Gastroesophageal sphincter (tissue), 4 donors: ENCODE measurements at regions not wholly inside any gene's neighbourhood (a gene's known extent, or its start where the extent isn't known, plus 50 kb on each side); places are given as distances from the start of the nearest gene placed in this dataset.

Experiments used
- ATAC-seq: fragments of 150-250 bp; one replicate; pipeline ENCODE4 v1.9.1; 2016; ENCODE audit warnings: mild to moderate bottlenecking, moderate library complexity
- H3K27ac ChIP-seq, 4 donors: fragments of 200-600 bp; sonication (generic) in 3 of 4; 1 replicate in 3 of 4; 2 replicates in 1 of 4; pipeline ENCODE4 v1.5.1; 2016 to 2019
- H3K27me3 ChIP-seq: fragments of 200-600 bp; sonication (generic); one replicate; pipeline ENCODE4 v1.5.1; 2019
- H3K36me3 ChIP-seq, 2 donors: fragments of 200-600 bp; sonication (generic); one replicate each; pipeline ENCODE4 v1.5.1; 2019; ENCODE audit warnings: control low read depth in 1 of 2
- H3K4me1 ChIP-seq, 3 donors: fragments of 200-600 bp; sonication (generic); 1 replicate in 2 of 3; 2 replicates in 1 of 3; pipeline ENCODE4 v1.5.1; 2016 to 2019; ENCODE audit warnings: control low read depth in 2 of 3
- H3K4me3 ChIP-seq, 2 donors: fragments of 200-600 bp; sonication (generic); one replicate each; pipeline ENCODE4 v1.5.1; 2019; ENCODE audit warnings: mild to moderate bottlenecking in 1 of 2, moderate library complexity in 1 of 2
- H3K9me3 ChIP-seq, 3 donors: fragments of 200-600 bp; sonication (generic); one replicate each; pipeline ENCODE4 v1.5.1; 2017 to 2019; ENCODE audit warnings: control low read depth in 2 of 3
- EP300 ChIP-seq: sonication (generic); formaldehyde crosslinking; IDR thresholded peaks from one replicate; pipeline ENCODE4 v1.6.1; 2017; ENCODE audit warnings: antibody characterized with exemption, mild to moderate bottlenecking
- POLR2A ChIP-seq, 2 donors: fragments of 450-650 bp; IDR thresholded peaks; one replicate each; pipeline ENCODE4 v1.6.1; 2017; ENCODE audit warnings: antibody characterized with exemption in 2 of 2, mild to moderate bottlenecking in 2 of 2, moderate library complexity in 1 of 2
- POLR2AphosphoS5 ChIP-seq: sonication (generic); formaldehyde crosslinking; IDR thresholded peaks from one replicate; pipeline ENCODE4 v1.6.1; 2017; ENCODE audit warnings: antibody characterized with exemption
- WGBS, 2 donors: methylation state at CpG; one replicate each; pipeline ENCODE4 v1.1.5; 2018; ENCODE audit warnings: low coverage in 1 of 2; 5-methylcytosine and 5-hydroxymethylcytosine counted together
- TF ChIP-seq, protein P1 (sequence below), 4 experiments: fragments of 200-600 bp in 2 of 4; fragments of 450-650 bp in 2 of 4; sonication (generic) in 1 of 4; IDR thresholded peaks; one replicate each; pipeline ENCODE4 v1.5.1; 2017 to 2019; ENCODE audit warnings: antibody characterized with exemption in 4 of 4, mild to moderate bottlenecking in 2 of 4, moderate library complexity in 2 of 4

GRCh38 chr16:51509336-51509735 is 358.3 kb upstream of the SALL1 start:
- Histone ChIP-seq H3K4me1 (no peaks in the 10 kb centered on the region), H3K27ac (no peak overlapping the region), H3K4me3 (no peak overlapping the region), H3K36me3 (no peaks in the 10 kb centered on the region), H3K9me3 (peaks cover 0 to 5% (median 0%) of the 10 kb centered on the region in 3 donors), H3K27me3 (no peaks in the 10 kb centered on the region)
- TF ChIP-seq, protein P1, sequence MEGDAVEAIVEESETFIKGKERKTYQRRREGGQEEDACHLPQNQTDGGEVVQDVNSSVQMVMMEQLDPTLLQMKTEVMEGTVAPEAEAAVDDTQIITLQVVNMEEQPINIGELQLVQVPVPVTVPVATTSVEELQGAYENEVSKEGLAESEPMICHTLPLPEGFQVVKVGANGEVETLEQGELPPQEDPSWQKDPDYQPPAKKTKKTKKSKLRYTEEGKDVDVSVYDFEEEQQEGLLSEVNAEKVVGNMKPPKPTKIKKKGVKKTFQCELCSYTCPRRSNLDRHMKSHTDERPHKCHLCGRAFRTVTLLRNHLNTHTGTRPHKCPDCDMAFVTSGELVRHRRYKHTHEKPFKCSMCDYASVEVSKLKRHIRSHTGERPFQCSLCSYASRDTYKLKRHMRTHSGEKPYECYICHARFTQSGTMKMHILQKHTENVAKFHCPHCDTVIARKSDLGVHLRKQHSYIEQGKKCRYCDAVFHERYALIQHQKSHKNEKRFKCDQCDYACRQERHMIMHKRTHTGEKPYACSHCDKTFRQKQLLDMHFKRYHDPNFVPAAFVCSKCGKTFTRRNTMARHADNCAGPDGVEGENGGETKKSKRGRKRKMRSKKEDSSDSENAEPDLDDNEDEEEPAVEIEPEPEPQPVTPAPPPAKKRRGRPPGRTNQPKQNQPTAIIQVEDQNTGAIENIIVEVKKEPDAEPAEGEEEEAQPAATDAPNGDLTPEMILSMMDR (IDR thresholded peaks at IDR 0.05), result no peak
- TF ChIP-seq POLR2AphosphoS5, result no peak
- TF ChIP-seq EP300, result no peak
- no peak for TF ChIP-seq POLR2A (IDR thresholded peaks at IDR 0.05)
- WGBS, 2 donors, result 83 to 89% methylated on average over 1 of the region's 1 CpG
- ATAC-seq, result no peak

DNA sequence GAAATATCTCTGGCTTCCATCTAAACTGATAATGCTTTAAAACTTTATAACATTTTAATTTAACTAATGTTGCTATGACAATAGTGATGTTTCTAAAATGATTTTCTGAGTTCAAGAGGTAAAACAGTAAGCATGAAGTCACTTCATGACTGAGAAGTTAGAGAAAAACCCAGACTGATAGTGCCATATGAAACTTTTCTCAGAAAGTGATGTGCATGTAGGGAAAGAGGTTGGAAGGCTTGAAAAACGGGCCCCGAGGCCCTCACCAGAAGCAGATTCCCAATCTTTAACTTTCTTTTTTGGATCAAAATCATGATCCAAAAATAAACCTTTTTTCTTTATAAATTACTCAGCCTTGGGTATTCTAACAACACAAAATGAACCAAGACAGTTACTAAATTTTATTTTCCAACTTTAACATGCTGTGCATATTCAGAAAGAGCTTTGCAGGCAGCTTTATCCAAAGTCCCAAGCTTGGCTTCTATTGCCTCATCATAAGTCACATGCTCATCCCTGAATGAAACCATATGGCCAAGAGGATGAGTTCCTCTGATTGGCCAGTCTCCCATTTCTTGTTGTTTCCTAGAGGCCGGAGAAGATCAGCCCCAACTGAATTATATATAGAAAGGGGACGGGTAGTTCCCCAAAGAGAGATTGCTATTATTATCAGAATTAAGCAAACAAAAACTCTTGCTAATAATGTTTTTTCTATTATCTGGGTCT is 357.6 kb upstream of the SALL1 start:
- no peaks in the 10 kb centered on the region for H3K4me1 ChIP-seq
- no peak overlapping the region for H3K27ac ChIP-seq
- 44 to 66% methylated on average over 2 to 4 of the region's 4 CpGs for WGBS, 2 donors
- ATAC-seq, result no peak
- H3K9me3 ChIP-seq, result peaks cover 0 to 5% (median 0%) of the 10 kb centered on the region in 3 donors
- TF ChIP-seq POLR2A (IDR thresholded peaks at IDR 0.05), result no peak
- TF ChIP-seq, protein P1 (IDR thresholded peaks at IDR 0.05), result no peak
- no peak for TF ChIP-seq EP300
- peak; percentile 19 for TF ChIP-seq POLR2AphosphoS5
- no peak overlapping the region for H3K4me3 ChIP-seq
- no peaks in the 10 kb centered on the region for H3K27me3 ChIP-seq
- H3K36me3 ChIP-seq, result no peaks in the 10 kb centered on the region

DNA sequence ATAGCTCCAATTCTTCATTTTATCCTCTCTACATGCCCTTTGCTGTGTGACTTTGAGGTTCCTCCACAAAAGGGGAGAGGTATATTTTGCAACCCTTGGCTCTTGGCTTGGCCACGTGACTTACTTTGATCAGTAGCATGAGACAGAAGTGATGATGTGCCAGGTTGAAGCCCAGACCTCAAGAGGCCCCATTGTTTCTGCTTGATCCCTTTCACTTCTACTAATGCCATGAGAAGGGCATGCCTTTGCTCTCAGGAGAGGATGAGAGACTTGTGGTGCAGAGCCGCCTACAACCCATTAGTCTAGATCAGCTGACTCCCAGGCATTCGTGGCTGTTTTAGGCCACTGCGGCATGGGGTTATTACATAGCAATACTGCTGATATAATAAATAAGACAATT is 356.2 kb upstream of the SALL1 start:
- ATAC-seq, result no peak
- H3K4me3 ChIP-seq, result no peak overlapping the region
- H3K4me1 ChIP-seq, result no peaks in the 10 kb centered on the region
- H3K27me3 ChIP-seq, result no peaks in the 10 kb centered on the region
- no peak for TF ChIP-seq POLR2AphosphoS5
- no peak for TF ChIP-seq POLR2A (IDR thresholded peaks at IDR 0.05)
- TF ChIP-seq EP300, result no peak
- TF ChIP-seq, protein P1 (IDR thresholded peaks at IDR 0.05), result no peak
- no peak overlapping the region for H3K27ac ChIP-seq
- no peaks in the 10 kb centered on the region for H3K36me3 ChIP-seq
- WGBS, 2 donors, result 56 to 72% methylated on average over 3 of the region's 4 CpGs
- peaks cover 0 to 5% (median 0%) of the 10 kb centered on the region in 3 donors for H3K9me3 ChIP-seq

DNA sequence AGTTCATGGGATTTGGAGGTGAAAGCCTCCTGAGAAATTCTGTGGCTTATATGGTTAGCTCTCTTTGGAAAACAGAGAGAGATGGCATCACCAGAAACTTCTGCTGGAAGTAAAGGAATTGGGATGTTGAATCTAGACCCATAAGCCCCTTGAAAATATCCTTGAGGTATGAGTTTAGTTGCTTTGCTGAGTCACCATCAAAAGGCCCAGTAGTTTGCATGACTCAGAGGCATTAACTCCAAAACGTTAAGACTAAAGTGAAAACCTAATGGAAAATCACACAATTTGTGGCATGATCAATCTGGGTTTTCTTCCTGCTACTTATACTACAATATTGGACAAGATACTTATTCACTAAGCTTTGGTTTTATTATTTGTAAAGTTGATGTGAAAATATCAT is 349.2 kb upstream of the SALL1 start:
- Histone ChIP-seq H3K27me3 (no peaks in the 10 kb centered on the region), H3K27ac (no peak overlapping the region), H3K9me3 (peaks cover 0 to 6% (median 0%) of the 10 kb centered on the region in 3 donors), H3K4me3 (no peak overlapping the region), H3K36me3 (no peaks in the 10 kb centered on the region), H3K4me1 (no peaks in the 10 kb centered on the region)
- 46 to 73% methylated on average over 1 of the region's 1 CpG for WGBS, 2 donors
- TF ChIP-seq POLR2AphosphoS5 (no peak), POLR2A (IDR thresholded peaks at IDR 0.05) (no peak), EP300 (no peak)
- TF ChIP-seq, protein P1 (IDR thresholded peaks at IDR 0.05), result no peak
- no peak for ATAC-seq

DNA sequence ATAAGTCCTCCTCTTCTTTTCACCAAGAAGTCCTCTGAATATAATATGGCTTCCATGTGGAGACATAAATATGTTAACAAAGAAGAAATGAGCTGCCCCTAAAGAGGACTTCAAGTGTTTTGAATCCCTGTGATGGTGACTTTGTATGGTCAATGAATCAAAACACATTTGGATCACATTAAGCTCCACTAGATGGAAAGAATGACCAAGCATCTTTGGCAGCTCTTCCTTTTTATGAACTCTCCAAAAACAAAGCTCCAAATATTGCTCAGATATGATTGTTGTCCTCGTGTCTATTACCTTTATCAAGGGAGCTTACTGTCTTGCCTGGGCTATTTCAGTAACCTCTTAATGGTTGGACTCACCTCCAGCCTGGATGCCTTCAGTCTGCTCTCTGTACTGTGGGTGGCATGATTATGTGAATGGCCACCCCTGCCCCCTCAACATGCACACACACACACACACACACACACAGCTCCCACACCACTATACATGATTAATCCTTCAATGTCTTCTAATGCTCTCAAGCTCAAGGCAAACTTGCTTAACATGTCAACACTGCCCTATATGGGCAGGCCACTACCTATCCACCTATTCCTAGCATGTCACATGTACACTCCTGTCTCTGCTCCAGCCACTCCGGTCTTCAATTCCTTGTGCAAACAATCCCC is 346.6 kb upstream of the SALL1 start:
- Histone ChIP-seq H3K27me3 (no peaks in the 10 kb centered on the region), H3K4me3 (no peak overlapping the region), H3K36me3 (no peaks in the 10 kb centered on the region), H3K9me3 (peaks cover 0 to 6% (median 0%) of the 10 kb centered on the region in 3 donors), H3K4me1 (no peaks in the 10 kb centered on the region), H3K27ac (no peak overlapping the region)
- WGBS, 2 donors, result 49 to 54% methylated on average over 2 of the region's 2 CpGs
- TF ChIP-seq, protein P1 (IDR thresholded peaks at IDR 0.05), result no peak
- TF ChIP-seq POLR2A (IDR thresholded peaks at IDR 0.05) (no peak), POLR2AphosphoS5 (no peak), EP300 (no peak)
- ATAC-seq, result no peak
